IMR-90 (cell line): ENCODE measurements at regions not wholly inside any gene's neighbourhood (a gene's known extent, or its start where the extent isn't known, plus 50 kb on each side); places are given as distances from the start of the nearest gene placed in this dataset.

Source experiments
- ATAC-seq: fragments of 200-7000 bp; cut with Tn5 transposase; 2 replicates; pipeline ENCODE4 v1.9.1; 2020; ENCODE audit warnings: low read depth, mild to moderate bottlenecking, moderate library complexity
- BruUV-seq: library from RNA; stranded (reverse); fragments of 400-500 nt; replicated peaks from 2 replicates; lab custom pipeline; 2021; lab: Mats Ljungman, UMichigan
- CTCF ChIA-PET: fragments of 300-600 bp; formaldehyde crosslinking; extraction: SDS; loops from one replicate; lab custom pipeline; 2021; ENCODE audit warnings: antibody characterized with exemption; lab: Yijun Ruan, JAX
- POLR2A ChIA-PET: fragments of 300-600 bp; sonication (Branson Sonifier 250); formaldehyde crosslinking; loops from one replicate; lab custom pipeline; 2022; ENCODE audit warnings: antibody characterized with exemption; ENCODE audit not compliant: unreplicated experiment; lab: Charles Lee
- DNase-seq: peaks from one replicate; pipeline ENCODE4 v3.0.0; 2013
- H2AFZ ChIP-seq: replicated peaks from 2 replicates; pipeline ENCODE3; 2013; ENCODE audit warnings: low read length, mild to moderate bottlenecking; ENCODE audit not compliant: poor library complexity
- H2AK5ac ChIP-seq: 2 replicates; pipeline ENCODE4 v1.6.1; 2013; ENCODE audit warnings: low read depth, low read length, inconsistent platforms
- H2AK9ac ChIP-seq: replicated peaks from 2 replicates; pipeline ENCODE3; 2013; ENCODE audit warnings: mild to moderate bottlenecking, low read depth, low read length, moderate library complexity; ENCODE audit not compliant: poor library complexity
- H2BK120ac ChIP-seq: 2 replicates; pipeline ENCODE4 v1.6.1; 2013; ENCODE audit warnings: low read depth, low read length, inconsistent platforms
- H2BK15ac ChIP-seq: 3 replicates; pipeline ENCODE4 v1.6.1; 2013; ENCODE audit warnings: low read depth, low read length, inconsistent platforms
- H2BK20ac ChIP-seq: 2 replicates; pipeline ENCODE4 v1.6.1; 2013; ENCODE audit warnings: low read depth, mild to moderate bottlenecking, inconsistent platforms, low read length, moderate library complexity
- H2BK5ac ChIP-seq: 2 replicates; pipeline ENCODE4 v1.6.1; 2013; ENCODE audit warnings: mild to moderate bottlenecking, low read depth, low read length, inconsistent platforms; ENCODE audit not compliant: poor library complexity, severe bottlenecking
- H3K14ac ChIP-seq: replicated peaks from 2 replicates; pipeline ENCODE4 v1.6.1; 2013; ENCODE audit warnings: low read depth, low read length, inconsistent platforms
- H3K18ac ChIP-seq: 2 replicates; pipeline ENCODE4 v1.6.1; 2013; ENCODE audit warnings: low read depth, low read length, control low read depth
- H3K23ac ChIP-seq: 2 replicates; pipeline ENCODE4 v1.6.1; 2013; ENCODE audit warnings: low read depth, low read length, inconsistent platforms
- H3K27ac ChIP-seq: 2 replicates; pipeline ENCODE4 v1.5.1; 2013; ENCODE audit warnings: mild to moderate bottlenecking, control low read depth, low read length; ENCODE audit not compliant: insufficient read depth
- H3K27me3 ChIP-seq: 2 replicates; pipeline ENCODE4 v1.6.1; 2013; ENCODE audit warnings: low read length; ENCODE audit not compliant: control insufficient read depth, insufficient read depth
- H3K36me3 ChIP-seq: 2 replicates; pipeline ENCODE4 v1.6.1; 2013; ENCODE audit warnings: low read length, mixed read lengths; ENCODE audit not compliant: control insufficient read depth, insufficient read depth
- H3K4ac ChIP-seq: 2 replicates; pipeline ENCODE4 v1.6.1; 2013; ENCODE audit warnings: low read depth, low read length, inconsistent platforms
- H3K4me1 ChIP-seq: 2 replicates; pipeline ENCODE4 v1.6.1; 2013; ENCODE audit warnings: low read length, mixed read lengths; ENCODE audit not compliant: control insufficient read depth, insufficient read depth
- H3K4me2 ChIP-seq: 2 replicates; pipeline ENCODE4 v1.6.1; 2013; ENCODE audit warnings: low read depth, mild to moderate bottlenecking, control low read depth, low read length, moderate library complexity
- H3K4me3 ChIP-seq: 2 replicates; pipeline ENCODE4 v1.5.1; 2013; ENCODE audit warnings: low read depth, mild to moderate bottlenecking, control low read depth, low read length, moderate library complexity; ENCODE audit not compliant: insufficient read depth
- H3K56ac ChIP-seq: 2 replicates; pipeline ENCODE4 v1.6.1; 2013; ENCODE audit warnings: low read length, inconsistent platforms; ENCODE audit not compliant: insufficient read depth; ENCODE audit errors: extremely low read depth
- H3K79me1 ChIP-seq, 2 experiments: 2 replicates each; pipeline ENCODE4 v1.6.1; 2013; ENCODE audit warnings: low read length in 2 of 2, inconsistent platforms in 1 of 2, low read depth in 1 of 2
- H3K9ac ChIP-seq: 2 replicates; pipeline ENCODE4 v1.6.1; 2013; ENCODE audit warnings: low read depth, low read length, control low read depth
- H3K9me1 ChIP-seq: 2 replicates; pipeline ENCODE4 v1.6.1; 2013; ENCODE audit warnings: low read length, inconsistent platforms; ENCODE audit not compliant: insufficient read depth
- H3K9me3 ChIP-seq: 2 replicates; pipeline ENCODE4 v1.6.1; 2013; ENCODE audit warnings: low read length; ENCODE audit not compliant: control insufficient read depth, insufficient read depth
- H4K20me1 ChIP-seq: 2 replicates; pipeline ENCODE4 v1.6.1; 2013; ENCODE audit warnings: low read length, inconsistent platforms; ENCODE audit not compliant: insufficient read depth
- H4K5ac ChIP-seq: 2 replicates; pipeline ENCODE4 v1.6.1; 2013; ENCODE audit warnings: mild to moderate bottlenecking, low read depth, low read length, control low read depth
- H4K8ac ChIP-seq, 2 experiments: 2 replicates each; pipeline ENCODE4 v1.6.1; 2013; ENCODE audit warnings: low read depth in 2 of 2, low read length in 2 of 2, control low read depth in 1 of 2, inconsistent platforms in 1 of 2
- H4K91ac ChIP-seq: 2 replicates; pipeline ENCODE4 v1.6.1; 2013; ENCODE audit warnings: low read depth, low read length, inconsistent platforms; ENCODE audit not compliant: insufficient read depth
- BHLHE40 ChIP-seq: fragments of 150-350 bp; IDR thresholded peaks from 2 replicates; pipeline ENCODE4 v1.6.1; 2016; ENCODE audit warnings: mild to moderate bottlenecking, low read depth, low read length
- CEBPB ChIP-seq: IDR thresholded peaks from 2 replicates; pipeline ENCODE4 v1.6.1; 2012; ENCODE audit warnings: low read depth, low read length, improper control_type of control experiment
- CHD1 ChIP-seq: IDR thresholded peaks from 2 replicates; pipeline ENCODE4 v1.6.1; 2012; ENCODE audit warnings: low read depth, low read length, improper control_type of control experiment
- CTCF ChIP-seq: conservative IDR thresholded peaks from 2 replicates; pipeline ENCODE4 v1.5.1; 2012; ENCODE audit warnings: mild to moderate bottlenecking, low read depth, low read length, improper control_type of control experiment
- ELK1 ChIP-seq: fragments of 150-350 bp; IDR thresholded peaks from 2 replicates; pipeline ENCODE4 v1.6.1; 2016; ENCODE audit warnings: low read depth, mild to moderate bottlenecking, low read length, moderate library complexity, borderline replicate concordance
- FOS ChIP-seq: fragments of 150-350 bp; IDR thresholded peaks from 2 replicates; pipeline ENCODE4 v1.6.1; 2016; ENCODE audit warnings: low read depth, low read length
- MAFK ChIP-seq: IDR thresholded peaks from 2 replicates; pipeline ENCODE4 v1.6.1; 2012; ENCODE audit warnings: low read depth, low read length, improper control_type of control experiment
- MAZ ChIP-seq: IDR thresholded peaks from 2 replicates; pipeline ENCODE4 v1.6.1; 2012; ENCODE audit warnings: low read depth, mild to moderate bottlenecking, low read length, improper control_type of control experiment, moderate library complexity, borderline replicate concordance
- MXI1 ChIP-seq: IDR thresholded peaks from 2 replicates; pipeline ENCODE4 v1.6.1; 2012; ENCODE audit warnings: low read depth, mild to moderate bottlenecking, low read length, moderate library complexity, borderline replicate concordance
- NFE2L2 ChIP-seq: fragments of 150-350 bp; IDR thresholded peaks from 2 replicates; pipeline ENCODE4 v1.6.1; 2016; ENCODE audit warnings: low read depth, mild to moderate bottlenecking, low read length
- POLR2A ChIP-seq: IDR thresholded peaks from 2 replicates; pipeline ENCODE4 v1.6.1; 2012; ENCODE audit warnings: mild to moderate bottlenecking, low read depth, low read length
- RAD21 ChIP-seq: IDR thresholded peaks from 2 replicates; pipeline ENCODE4 v1.6.1; 2012; ENCODE audit warnings: low read length, improper control_type of control experiment
- RCOR1 ChIP-seq: IDR thresholded peaks from 2 replicates; pipeline ENCODE4 v1.6.1; 2012; ENCODE audit warnings: mild to moderate bottlenecking, low read length, improper control_type of control experiment; ENCODE audit not compliant: insufficient replicate concordance
- RFX5 ChIP-seq: IDR thresholded peaks from 2 replicates; pipeline ENCODE4 v1.8.0; 2012; ENCODE audit warnings: low read depth, mild to moderate bottlenecking, low read length, moderate library complexity
- SMC3 ChIP-seq: fragments of 150-350 bp; IDR thresholded peaks from 2 replicates; pipeline ENCODE4 v1.6.1; 2016; ENCODE audit warnings: low read depth, mild to moderate bottlenecking, antibody characterized with exemption, low read length, moderate library complexity
- USF2 ChIP-seq: fragments of 150-350 bp; IDR thresholded peaks from 2 replicates; pipeline ENCODE4 v1.6.1; 2017; ENCODE audit warnings: mild to moderate bottlenecking, antibody characterized with exemption, low read length, low read depth
- whole genome bisulfite sequencing, 2 experiments: methylation state at CpG; one replicate each; pipeline versions ENCODE4 v1.1.5 to v1.1.7; 2013; ENCODE audit warnings: missing lambda C conversion rate in 2 of 2; ENCODE audit not compliant: insufficient read length in 1 of 2; ENCODE audit errors: extremely low coverage in 2 of 2; 5-methylcytosine and 5-hydroxymethylcytosine counted together
- dilution Hi-C: fragments of 300-500 bp; cut with HindIII; formaldehyde crosslinking; loops from one replicate; pipeline ENCODE4 v1.14.3; 2018; ENCODE audit warnings: low sequenced_read_pairs; ENCODE audit not compliant: unreplicated experiment
- in situ Hi-C: fragments of 300-500 bp; cut with MboI; formaldehyde crosslinking; loops from 3 replicates; pipeline ENCODE4 v1.14.3; 2019; ENCODE audit warnings: low sequenced_read_pairs, inconsistent platforms, mixed read lengths
- intact Hi-C: fragments of 100-400 bp; cut with micrococcal nuclease; formaldehyde crosslinking; loops from 2 replicates; pipeline ENCODE4 v1.10.0; 2022

- Histone ChIP-seq H3K79me1 (no peaks in the 10 kb centered on the region), H3K23ac (no peak overlapping the region), H2BK15ac (no peak overlapping the region), H3K27ac (no peak overlapping the region), H2AFZ (no peak overlapping the region), H2BK120ac (no peak overlapping the region), H4K20me1 (no peaks in the 10 kb centered on the region), H2BK20ac (no peak overlapping the region), H3K56ac (no peak overlapping the region), H3K9me1 (no peaks in the 10 kb centered on the region), H3K9ac (no peak overlapping the region), H3K4me2 (no peak overlapping the region), H4K5ac (no peak overlapping the region), H3K36me3 (no peaks in the 10 kb centered on the region), H3K4me3 (no peak overlapping the region), H3K27me3 (peaks cover 3% of the 10 kb centered on the region; the same call in 1 of the 2 replicates), H3K4ac (no peak overlapping the region), H2AK9ac (no peak overlapping the region), H4K91ac (no peak overlapping the region), H3K9me3 (no peaks in the 10 kb centered on the region), H2AK5ac (no peak overlapping the region), H3K14ac (no peak overlapping the region), H4K8ac (no peak overlapping the region), H3K4me1 (no peaks in the 10 kb centered on the region), H3K18ac (no peak overlapping the region), H2BK5ac (no peak overlapping the region)
- ChIA-PET CTCF (no interaction called here), POLR2A (no interaction called here)
- no CpG with 5 or more reads among the region's 3 CpGs for WGBS, 2 experiments
- dilution Hi-C loops = no loop called here
- intact Hi-C loops = no loop called here
- in situ Hi-C loops = no loop called here
- ATAC-seq (no peak), DNase-seq (no peak)
- TF ChIP-seq RFX5 (no peak), CTCF (no peak), SMC3 (no peak), MXI1 (no peak), RAD21 (no peak), FOS (no peak), ELK1 (no peak), MAFK (no peak), POLR2A (no peak), NFE2L2 (no peak), MAZ (no peak), USF2 (no peak), CEBPB (no peak), CHD1 (no peak), BHLHE40 (no peak), RCOR1 (no peak)
- BruUV-seq = no TSS peak
Observed at GRCh38 chr16:64308721-64309120, 813.1 kb downstream of the CDH11 start.
